Stomach smooth muscle (tissue), 2 donors: ENCODE measurements at regions not wholly inside any gene's neighbourhood (a gene's known extent, or its start where the extent isn't known, plus 50 kb on each side); places are given as distances from the start of the nearest gene placed in this dataset.

Experiments
- H3K27ac ChIP-seq: one replicate; pipeline ENCODE4 v1.7.0; 2013; ENCODE audit warnings: mild to moderate bottlenecking, low read length, inconsistent platforms
- H3K27me3 ChIP-seq, 2 donors: one replicate each; pipeline ENCODE4 v1.7.0; 2013; ENCODE audit warnings: low read length in 2 of 2; ENCODE audit not compliant: insufficient read depth in 2 of 2, control insufficient read depth in 1 of 2
- H3K36me3 ChIP-seq, 2 donors: one replicate each; pipeline ENCODE4 v1.7.0; 2013; ENCODE audit warnings: low read length in 2 of 2; ENCODE audit not compliant: control insufficient read depth in 2 of 2, insufficient read depth in 2 of 2
- H3K4me1 ChIP-seq: one replicate; pipeline ENCODE4 v1.7.0; 2013; ENCODE audit warnings: low read length; ENCODE audit not compliant: control insufficient read depth, insufficient read depth
- H3K4me3 ChIP-seq, 2 donors: one replicate each; pipeline ENCODE4 v1.7.0; 2013; ENCODE audit warnings: low read length in 2 of 2
- H3K9ac ChIP-seq, 2 donors: one replicate each; pipeline ENCODE4 v1.7.0; 2013; ENCODE audit warnings: low read length in 2 of 2, mild to moderate bottlenecking in 1 of 2
- H3K9me3 ChIP-seq, 2 donors: one replicate each; pipeline ENCODE4 v1.7.0; 2013; ENCODE audit warnings: low read length in 2 of 2; ENCODE audit not compliant: control insufficient read depth in 2 of 2
- donor health status: healthy.
- donor health status: Pancreatic carcinoma.

- no peak overlapping the region for H3K4me3 ChIP-seq
- no peak overlapping the region for H3K27ac ChIP-seq
- H3K9me3 ChIP-seq = no peaks in the 10 kb centered on the region
- no peaks in the 10 kb centered on the region for H3K27me3 ChIP-seq
- H3K4me1 ChIP-seq = no peaks in the 10 kb centered on the region
- no peak overlapping the region for H3K9ac ChIP-seq
- H3K36me3 ChIP-seq = no peaks in the 10 kb centered on the region
These were observed 698.6 kb downstream of the SORCS3 start for GRCh38 chr10:105339669-105340068.

- H3K9ac ChIP-seq = no peak overlapping the region
- no peak overlapping the region for H3K27ac ChIP-seq
- no peaks in the 10 kb centered on the region for H3K36me3 ChIP-seq
- H3K9me3 ChIP-seq = no peaks in the 10 kb centered on the region
- no peaks in the 10 kb centered on the region for H3K27me3 ChIP-seq
- H3K4me3 ChIP-seq = no peak overlapping the region
- H3K4me1 ChIP-seq = no peaks in the 10 kb centered on the region
These were observed 687.5 kb downstream of the SORCS3 start for GRCh38 chr10:105328503-105329133.
